GM12878 (cell line): ENCODE measurements at regions not wholly inside any gene's neighbourhood (a gene's known extent, or its start where the extent isn't known, plus 50 kb on each side); places are given as distances from the start of the nearest gene placed in this dataset.

Source experiments
- ATAC-seq: fragments of 200-7000 bp; cut with Tn5 transposase; 3 replicates; pipeline ENCODE4 v1.9.1; 2020; ENCODE audit warnings: mild to moderate bottlenecking, moderate library complexity
- BruUV-seq: library from RNA; stranded (reverse); fragments of 400-500 nt; replicated peaks from 2 replicates; lab custom pipeline; 2021; lab: Mats Ljungman, UMichigan
- CTCF ChIA-PET: fragments of 300-600 bp; sonication (Branson Sonifier 250); formaldehyde crosslinking; extraction: SDS; loops from one replicate; lab custom pipeline; 2021; ENCODE audit warnings: inconsistent platforms; lab: Yijun Ruan, JAX
- POLR2A ChIA-PET: fragments of 350-600 bp; formaldehyde crosslinking; extraction: SDS; loops from one replicate; lab custom pipeline; 2021; ENCODE audit warnings: inconsistent platforms; lab: Charles Lee
- RAD21 ChIA-PET: fragments of 300-600 bp; sonication (Branson Sonifier 250); formaldehyde crosslinking; loops from one replicate; lab custom pipeline; 2023; ENCODE audit warnings: antibody characterized with exemption; ENCODE audit not compliant: unreplicated experiment; lab: Charles Lee
- SMC1A ChIA-PET: fragments of 300-600 bp; sonication (Branson Sonifier 250); formaldehyde crosslinking; loops from one replicate; lab custom pipeline; 2023; ENCODE audit not compliant: unreplicated experiment, uncharacterized antibody; lab: Charles Lee
- DNase-seq: peaks from one replicate; pipeline ENCODE4 v3.0.0-alpha.2; 2011; ENCODE audit warnings: low read depth, low spot score
- FAIRE-seq: peaks from 3 replicates; lab custom pipeline; 2011; peaks lifted over from hg19 to GRCh38; lab: Jason Lieb, UNC
- H2AFZ ChIP-seq: 2 replicates; pipeline ENCODE4 v1.6.0; 2011; ENCODE audit warnings: low read depth, low read length, control low read depth; ENCODE audit not compliant: control insufficient read depth
- H3K27ac ChIP-seq: 2 replicates; pipeline ENCODE4 v1.5.1; 2011; ENCODE audit warnings: control low read depth; ENCODE audit not compliant: control insufficient read depth, insufficient read depth
- H3K27me3 ChIP-seq, 2 experiments: replicated peaks in 1 of 2; 2 replicates each; pipeline versions ENCODE4 v1.6.0 to v1.6.1; 2011; ENCODE audit warnings: low read length in 1 of 2; ENCODE audit not compliant: control insufficient read depth in 2 of 2, insufficient read depth in 2 of 2
- H3K36me3 ChIP-seq, 2 experiments: 2 replicates each; pipeline ENCODE4 v1.5.1; 2011; ENCODE audit warnings: low read length in 1 of 2; ENCODE audit not compliant: control insufficient read depth in 2 of 2, insufficient read depth in 2 of 2
- H3K4me1 ChIP-seq: 2 replicates; pipeline ENCODE4 v1.6.1; 2011; ENCODE audit warnings: mild to moderate bottlenecking, low read length, moderate library complexity, mixed read lengths; ENCODE audit not compliant: control insufficient read depth, insufficient read depth
- H3K4me2 ChIP-seq: 2 replicates; pipeline ENCODE4 v1.6.0; 2011; ENCODE audit warnings: control low read depth; ENCODE audit not compliant: control insufficient read depth, insufficient read depth
- H3K4me3 ChIP-seq: fragments of 200-600 bp; sonication (generic); 2 replicates; pipeline ENCODE4 v1.5.1; 2016
- H3K79me2 ChIP-seq: 2 replicates; pipeline ENCODE4 v1.6.0; 2011; ENCODE audit warnings: low read length; ENCODE audit not compliant: control insufficient read depth, insufficient read depth
- H3K9ac ChIP-seq: 2 replicates; pipeline ENCODE4 v1.8.0; 2011; ENCODE audit warnings: low read length, control low read depth, mixed read lengths; ENCODE audit not compliant: control insufficient read depth, insufficient read depth
- H3K9me3 ChIP-seq: replicated peaks from 3 replicates; pipeline ENCODE4 v1.5.1; 2011; ENCODE audit warnings: mild to moderate bottlenecking, low read length; ENCODE audit not compliant: control insufficient read depth, insufficient read depth
- H4K20me1 ChIP-seq: 2 replicates; pipeline ENCODE4 v1.6.0; 2011; ENCODE audit not compliant: control insufficient read depth, insufficient read depth
- ATF7 ChIP-seq: fragments of 450-650 bp; IDR thresholded peaks from 2 replicates; pipeline ENCODE4 v1.6.1; 2016; ENCODE audit warnings: low read depth, mild to moderate bottlenecking
- ETV6 ChIP-seq, 2 experiments: fragments of 450-650 bp in 1 of 2; IDR thresholded peaks in 1 of 2; conservative IDR thresholded peaks in 1 of 2; 2 replicates each; pipeline ENCODE4 v1.6.1; 2014; ENCODE audit warnings: antibody characterized with exemption in 1 of 2, borderline replicate concordance in 1 of 2, low read depth in 1 of 2, mild to moderate bottlenecking in 1 of 2, moderate library complexity in 1 of 2
- FOS ChIP-seq: IDR thresholded peaks from 3 replicates; pipeline ENCODE4 v1.6.1; 2011; ENCODE audit warnings: borderline replicate concordance; ENCODE audit not compliant: insufficient read length; ENCODE audit errors: extremely low read depth
- JUND ChIP-seq: IDR thresholded peaks from 2 replicates; pipeline ENCODE4 v1.6.1; 2012; ENCODE audit warnings: low read depth, mild to moderate bottlenecking, low read length, improper control_type of control experiment, moderate library complexity
- MYB ChIP-seq: fragments of 150-350 bp; IDR thresholded peaks from 2 replicates; pipeline ENCODE4 v1.6.1; 2014; ENCODE audit warnings: mild to moderate bottlenecking, low read depth, low read length, borderline replicate concordance
- NBN ChIP-seq: fragments of 450-650 bp; IDR thresholded peaks from 2 replicates; pipeline ENCODE4 v1.6.1; 2016
- SRF ChIP-seq, 2 experiments: IDR thresholded peaks; 2 replicates each; pipeline ENCODE4 v1.6.1; 2011; ENCODE audit warnings: low read depth in 2 of 2, low read length in 2 of 2, mild to moderate bottlenecking in 1 of 2, moderate library complexity in 1 of 2
- STAT3 ChIP-seq: IDR thresholded peaks from 2 replicates; pipeline ENCODE4 v1.6.1; 2011; ENCODE audit warnings: low read depth, low read length, improper control_type of control experiment
- SUZ12 ChIP-seq: fragments of 200-600 bp; sonication (generic); IDR thresholded peaks from one replicate; pipeline ENCODE4 v1.6.1; 2018; ENCODE audit warnings: antibody characterized with exemption, mild to moderate bottlenecking; ENCODE audit not compliant: unreplicated experiment
- ZSCAN29 ChIP-seq: fragments of 450-650 bp; IDR thresholded peaks from 2 replicates; pipeline ENCODE4 v1.6.1; 2017; ENCODE audit warnings: mild to moderate bottlenecking, moderate library complexity
- ZZZ3 ChIP-seq: IDR thresholded peaks from 2 replicates; pipeline ENCODE4 v1.6.1; 2011; ENCODE audit warnings: low read depth; ENCODE audit not compliant: control insufficient read depth, insufficient read length
- WGBS: methylation state at CpG from one replicate; pipeline ENCODE4 v1.1.6; 2016; ENCODE audit warnings: low lambda C conversion rate; ENCODE audit not compliant: insufficient replicate concordance, insufficient coverage; ENCODE audit errors: missing lambda C conversion rate; 5-methylcytosine and 5-hydroxymethylcytosine counted together
- in situ Hi-C: fragments of 300-500 bp; cut with MboI; formaldehyde crosslinking; loops from 9 replicates; pipeline ENCODE4 v1.14.3; 2018; ENCODE audit warnings: mixed read lengths
- intact Hi-C: fragments of 100-400 bp; cut with micrococcal nuclease; formaldehyde crosslinking; loops from one replicate; pipeline ENCODE4 v1.14.2; 2022; ENCODE audit not compliant: unreplicated experiment

DNA sequence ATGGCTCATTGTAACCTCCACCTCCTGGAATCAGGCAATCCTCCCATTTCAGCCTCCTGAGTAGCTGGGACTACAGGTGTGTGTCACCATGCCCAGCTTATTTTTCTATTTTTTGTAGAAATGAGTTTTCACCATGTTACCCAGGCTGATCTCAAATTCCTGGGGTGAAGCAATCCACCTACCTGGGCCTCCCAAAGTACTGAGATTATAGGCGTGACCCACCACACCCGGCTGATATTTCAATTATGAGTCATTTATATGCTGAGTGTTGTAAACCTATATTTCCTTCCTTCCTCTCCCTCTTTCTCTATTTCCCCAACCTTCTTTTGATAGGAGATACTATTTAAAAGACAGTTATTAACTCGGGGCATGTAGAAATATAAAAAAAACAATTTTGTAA, 469.6 kb upstream of the ID2 start:
- in situ Hi-C loops = no loop called here
- ATAC-seq (no peak), FAIRE-seq (no peak), DNase-seq (no peak)
- peaks cover 4% of the 10 kb centered on the region for H3K9me3 ChIP-seq
- no peaks in the 10 kb centered on the region for H4K20me1 ChIP-seq
- CTCF ChIA-PET = interaction anchor here (0.9 kb wide), 1 partner anchor 12 kb away, joined by 3 read pairs; no protein-coding TSS in a partner anchor
- 19% methylated on average over 3 of the region's 3 CpGs for WGBS
- H3K36me3 ChIP-seq = no peaks in the 10 kb centered on the region
- no peak for TF ChIP-seq ATF7
- TF ChIP-seq SUZ12 = no peak
- no peak for TF ChIP-seq ETV6 (conservative IDR thresholded peaks at IDR 0.05 in 1 of 2, IDR thresholded peaks at IDR 0.05 in 1 of 2; ENCODE audit: borderline replicate concordance in 1 of 2, low read depth in 1 of 2)
- no peak for TF ChIP-seq MYB
- TF ChIP-seq JUND = no peak
- TF ChIP-seq ZSCAN29 = no peak
- no peak for TF ChIP-seq SRF (IDR thresholded peaks at IDR 0.05; ENCODE audit: low read depth in 2 of 2, low read length in 2 of 2)
- TF ChIP-seq ZZZ3 = no peak
- TF ChIP-seq FOS = no peak
- no peak for TF ChIP-seq NBN
- no peak for TF ChIP-seq STAT3
- RAD21 ChIA-PET = no interaction called here
- H3K79me2 ChIP-seq = no peaks in the 10 kb centered on the region
- no peaks in the 10 kb centered on the region for H3K27me3 ChIP-seq
- intact Hi-C loops = no loop called here
- H3K4me2 ChIP-seq = no peak overlapping the region
- H3K27ac ChIP-seq = no peak overlapping the region
- H3K4me1 ChIP-seq = no peaks in the 10 kb centered on the region
- H3K9ac ChIP-seq = no peak overlapping the region
- BruUV-seq = no TSS peak
- H2AFZ ChIP-seq = no peak overlapping the region
- no peak overlapping the region for H3K4me3 ChIP-seq
- SMC1A ChIA-PET = interaction anchor here (0.8 to 2.0 kb wide), 2 partner anchors 11 to 66 kb away, joined by 3 to 6 read pairs; no protein-coding TSS in a partner anchor
- POLR2A ChIA-PET = no interaction called here
